SK-MEL-5 (cell line): ENCODE measurements at regions not wholly inside any gene's neighbourhood (a gene's known extent, or its start where the extent isn't known, plus 50 kb on each side); places are given as distances from the start of the nearest gene placed in this dataset.

Experiments
- DNase-seq: peaks from one replicate; pipeline ENCODE4 v3.0.0-alpha.2; 2016; ENCODE audit warnings: low read depth, low spot score
- in situ Hi-C: cut with HindIII; loops from 2 replicates; pipeline ENCODE4 v1.10.0; 2016; ENCODE audit warnings: low sequenced_read_pairs, high pct_unique_total_duplicates, low pct_unique_long_range_greater_than_20kb

GRCh38 chr14:104295681-104296387, 157.4 kb downstream of the KIF26A start:
- in situ Hi-C loops: no loop called here
- DNase-seq: no peak

- no peak for DNase-seq
- in situ Hi-C loops: no loop called here
Observed at GRCh38 chr14:104296388-104297312, 158.3 kb downstream of the KIF26A start.

DNA sequence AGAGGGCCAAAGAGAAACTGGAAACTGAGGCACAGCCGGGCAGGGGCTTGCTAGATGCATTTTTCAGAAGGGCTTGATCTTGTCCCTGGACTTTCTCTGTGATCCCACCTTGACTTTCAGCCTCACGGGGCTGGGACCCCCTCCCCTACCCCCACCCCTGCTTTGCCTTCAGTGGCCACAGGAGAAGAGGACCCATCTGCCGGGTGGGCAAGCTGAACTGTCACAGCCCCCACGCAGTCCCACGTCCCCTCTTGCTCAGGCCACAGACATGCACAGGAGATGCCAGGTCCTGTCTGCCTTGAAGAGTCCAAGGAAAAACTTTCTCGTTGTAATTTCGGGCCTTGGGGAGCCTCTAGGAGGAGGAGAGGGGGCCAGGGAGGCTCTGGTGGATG, 158.9 kb downstream of the KIF26A start:
- no peak for DNase-seq
- in situ Hi-C loops: no loop called here

DNA sequence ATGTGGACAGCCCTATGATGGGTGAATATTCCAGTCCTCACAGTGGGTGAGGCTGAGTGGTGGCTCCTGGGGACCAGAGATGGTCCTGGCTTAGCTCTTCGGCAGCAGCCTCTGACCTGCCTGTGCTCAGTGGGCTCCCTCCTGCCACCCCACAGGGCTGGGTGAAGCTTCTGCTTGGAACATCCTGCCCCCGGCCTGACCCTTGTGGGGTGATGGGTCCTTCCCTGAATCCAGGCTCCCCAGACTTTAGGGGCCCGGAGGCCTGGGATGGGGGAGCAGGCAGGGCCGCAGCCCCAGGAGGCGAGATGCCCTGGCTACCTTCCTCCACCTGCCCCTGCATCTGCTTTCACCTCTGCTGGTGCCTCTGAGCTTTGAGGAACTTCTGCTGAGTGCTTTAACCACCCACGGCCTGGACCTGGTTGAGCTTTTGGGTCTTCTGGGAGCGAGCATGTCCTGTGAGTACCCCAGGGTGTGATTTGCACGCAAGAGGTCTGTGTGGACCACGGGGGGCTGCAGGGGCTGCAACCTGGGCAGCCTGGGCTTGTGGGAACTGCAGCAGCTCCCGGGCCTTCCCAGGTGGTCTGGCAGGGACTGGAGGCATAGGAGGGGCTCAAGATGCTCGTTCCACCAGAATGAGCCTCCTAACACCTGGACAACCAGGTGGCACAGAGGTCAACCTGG, 159.5 kb downstream of the KIF26A start:
- DNase-seq: no peak
- in situ Hi-C loops: no loop called here

- no peak for DNase-seq
- in situ Hi-C loops: no loop called here
Observed at GRCh38 chr14:104298458-104298857, 160.1 kb downstream of the KIF26A start.

DNA sequence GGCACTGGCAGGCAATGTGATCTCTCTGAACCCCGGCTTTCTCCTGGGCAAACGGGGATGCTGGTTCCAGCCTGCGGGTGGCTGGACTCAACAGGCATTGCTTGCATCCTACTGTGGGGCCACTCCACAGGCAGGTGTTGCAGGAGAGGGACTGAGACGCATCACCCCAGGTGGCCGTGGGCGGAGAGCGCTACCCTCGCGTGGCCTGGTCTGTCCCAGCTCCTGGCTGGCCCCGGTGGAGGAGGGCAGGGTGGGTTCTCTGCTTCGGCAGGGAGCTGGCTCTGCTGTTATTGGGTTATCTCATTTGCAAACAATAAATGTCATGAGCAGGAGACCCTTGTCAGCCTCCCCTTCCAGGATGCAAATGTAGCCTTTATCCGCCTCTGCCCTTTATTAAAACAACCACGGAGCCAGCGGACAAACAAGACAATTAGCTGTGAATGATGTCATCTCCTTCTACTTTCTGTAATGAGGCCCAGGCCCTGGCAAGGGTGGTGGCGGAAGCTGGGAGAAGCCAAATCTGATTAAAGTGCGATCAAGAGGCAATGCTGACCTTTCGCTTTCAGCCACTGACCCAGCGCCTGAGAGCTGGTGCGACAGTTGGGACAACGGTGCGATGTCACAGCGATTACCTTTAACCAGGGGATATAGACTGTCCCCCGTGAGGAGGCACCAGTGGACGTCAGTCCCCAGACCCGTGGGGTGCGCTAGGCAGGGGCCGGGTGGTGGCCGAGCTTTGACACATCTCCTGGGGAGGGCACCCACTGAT, 161.8 kb downstream of the KIF26A start:
- in situ Hi-C loops: no loop called here
- DNase-seq: no peak

DNA sequence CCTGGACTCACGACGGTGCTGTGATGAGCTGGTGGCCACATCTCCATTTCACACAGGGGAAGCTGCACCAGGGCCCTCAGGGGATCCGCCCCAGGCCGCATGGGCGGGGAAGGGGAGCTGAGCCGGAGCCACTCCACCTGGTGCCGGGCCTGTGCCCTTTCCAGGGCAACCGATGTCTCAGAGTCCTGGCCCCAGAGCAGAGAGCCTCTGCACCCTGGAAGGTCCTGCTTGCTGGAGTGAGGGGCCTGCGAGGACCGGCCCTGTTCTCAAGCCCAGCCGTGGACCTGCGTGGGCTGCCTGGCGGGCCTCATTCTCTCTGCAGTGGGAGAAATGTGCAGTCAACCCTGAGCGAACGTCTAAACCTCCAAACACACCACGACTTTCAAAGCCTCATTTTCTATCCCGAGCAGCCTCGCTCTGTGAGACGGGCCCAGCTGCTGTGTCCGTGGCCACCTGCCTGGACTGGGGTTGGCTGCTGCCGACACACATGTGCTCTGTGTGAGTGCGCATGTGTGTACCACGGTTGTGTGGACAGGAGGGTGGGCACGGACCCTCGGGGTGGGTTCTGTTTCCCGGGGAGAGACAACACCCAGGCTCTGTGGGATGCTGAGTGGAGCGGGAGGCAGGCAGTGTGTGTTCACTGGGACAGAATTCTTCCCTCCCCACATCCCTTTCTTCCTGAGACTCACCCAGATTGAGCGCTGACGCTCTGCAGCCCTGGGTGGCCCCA, 163.5 kb downstream of the KIF26A start:
- in situ Hi-C loops: no loop called here
- no peak for DNase-seq

- DNase-seq: no peak
- in situ Hi-C loops: no loop called here
Observed at GRCh38 chr14:104302794-104303405, 164.5 kb downstream of the KIF26A start.

DNA sequence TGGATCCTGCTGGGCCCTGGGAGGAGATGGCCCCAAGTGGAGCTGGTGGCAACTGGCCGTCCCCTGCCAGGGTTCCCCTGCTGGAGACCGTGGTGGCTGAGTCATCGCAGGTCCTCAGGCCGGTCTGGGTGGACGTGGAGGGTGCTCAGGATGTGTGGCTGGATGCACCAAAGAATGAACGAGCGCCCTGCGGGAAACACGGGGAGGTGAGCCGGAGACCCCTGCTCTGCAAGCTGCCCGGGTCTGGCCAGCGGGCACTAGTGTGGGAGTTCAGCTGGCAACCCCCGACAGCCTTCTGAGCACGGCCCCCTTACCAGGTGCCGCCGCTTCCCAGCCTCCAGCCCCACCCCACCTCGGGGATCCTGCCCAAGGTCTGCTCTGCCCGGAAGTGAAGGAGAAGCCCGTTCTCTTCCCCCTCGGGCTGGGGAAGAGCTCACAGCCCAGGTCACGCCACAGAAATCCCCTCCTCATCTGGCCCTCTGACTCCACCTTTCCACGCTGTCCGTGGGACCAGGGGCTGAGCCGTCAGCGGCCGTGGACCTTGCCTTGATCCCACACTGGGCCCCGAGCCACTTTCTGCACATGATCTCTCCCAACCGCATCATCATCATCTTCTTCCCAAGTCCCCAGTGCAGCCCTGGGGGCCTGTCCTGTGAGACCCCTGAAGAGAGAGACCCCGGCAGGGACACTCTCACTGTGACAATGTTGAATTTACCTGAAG, 165.5 kb downstream of the KIF26A start:
- in situ Hi-C loops: no loop called here
- DNase-seq: no peak

GRCh38 chr14:104304451-104305351, 166.3 kb downstream of the KIF26A start:
- in situ Hi-C loops: no loop called here
- DNase-seq: no peak

GRCh38 chr14:104305511-104306449, 167.4 kb downstream of the KIF26A start:
- in situ Hi-C loops: no loop called here
- no peak for DNase-seq

DNA sequence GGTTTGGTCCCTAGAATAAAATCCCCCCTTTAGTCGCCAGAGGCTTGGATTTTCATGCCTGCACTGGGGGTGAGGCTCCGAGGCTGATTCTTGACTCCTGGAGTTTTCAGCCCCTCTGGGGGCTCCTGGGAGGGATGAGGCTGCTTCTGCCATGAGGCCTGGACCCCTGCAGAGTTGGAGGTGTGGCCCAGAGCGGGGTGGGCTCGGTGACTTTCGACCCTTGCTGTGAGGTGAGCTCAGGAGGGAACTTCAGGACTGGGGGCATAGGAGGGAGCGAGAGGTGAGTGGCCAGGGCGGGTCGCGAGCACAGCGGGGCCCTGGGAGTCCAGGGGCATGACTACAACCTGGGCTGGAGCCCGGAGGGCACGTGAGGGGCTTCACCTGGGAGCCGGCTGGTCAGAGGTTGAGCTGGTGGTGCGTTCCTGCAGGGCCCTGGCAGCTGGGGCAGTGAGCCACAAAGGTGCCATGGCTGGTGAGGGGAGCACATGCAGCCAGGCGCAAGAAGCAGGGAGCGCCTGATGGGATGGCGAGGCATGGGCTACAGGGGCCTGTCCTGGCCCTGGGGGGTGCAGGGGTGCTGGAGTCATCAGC, 168.2 kb downstream of the KIF26A start:
- in situ Hi-C loops: no loop called here
- no peak for DNase-seq

DNA sequence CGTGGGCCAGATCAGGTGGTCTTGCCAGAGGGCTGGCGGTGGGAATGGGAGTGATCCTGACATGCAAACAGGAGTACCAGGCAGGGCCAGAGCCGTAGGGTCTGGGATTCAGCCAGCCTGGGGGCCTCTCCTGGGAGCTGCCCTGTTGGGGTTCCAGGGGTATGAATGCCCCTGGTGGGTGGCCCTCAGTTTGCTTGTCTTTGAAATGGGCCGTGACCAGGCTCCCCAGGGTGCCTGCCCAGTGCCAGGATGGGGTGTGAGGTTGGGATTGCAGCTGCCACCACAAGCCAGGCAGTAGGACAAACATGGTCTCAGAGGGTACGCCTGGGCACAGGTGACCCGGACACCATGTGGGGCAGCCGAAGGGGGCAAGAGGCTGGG, 168.8 kb downstream of the KIF26A start:
- no peak for DNase-seq
- in situ Hi-C loops: no loop called here
